Colonic mucosa (tissue), 4 donors: ENCODE measurements at regions not wholly inside any gene's neighbourhood (a gene's known extent, or its start where the extent isn't known, plus 50 kb on each side); places are given as distances from the start of the nearest gene placed in this dataset.

ENCODE experiments used
- DNase-seq: peaks from one replicate; pipeline ENCODE4 v3.0.0-alpha.2; 2020
- H3K27ac ChIP-seq: fragments of 200-600 bp; one replicate; pipeline ENCODE4 v1.8.0; 2021
- H3K27me3 ChIP-seq: fragments of 200-600 bp; one replicate; pipeline ENCODE4 v1.8.0; 2021
- H3K36me3 ChIP-seq: fragments of 200-600 bp; one replicate; pipeline ENCODE4 v1.8.0; 2021
- H3K4me1 ChIP-seq: fragments of 200-600 bp; one replicate; pipeline ENCODE4 v1.8.0; 2021; ENCODE audit warnings: mild to moderate bottlenecking
- H3K4me3 ChIP-seq: fragments of 200-600 bp; one replicate; pipeline ENCODE4 v1.8.0; 2021
- H3K9ac ChIP-seq, 2 donors: one replicate each; pipeline ENCODE4 v1.7.0; 2013; ENCODE audit warnings: control low read depth in 2 of 2, low read depth in 2 of 2, low read length in 2 of 2
- H3K9me3 ChIP-seq: fragments of 200-600 bp; one replicate; pipeline ENCODE4 v1.8.0; 2021
- intact Hi-C: fragments of 100-400 bp; cut with DNase I; formaldehyde crosslinking; loops from one replicate; pipeline ENCODE4 v1.14.1; 2022
- TF ChIP-seq, protein P1 (sequence below): fragments of 200-600 bp; IDR thresholded peaks from one replicate; pipeline ENCODE4 v1.8.0; 2022; ENCODE audit warnings: antibody characterized with exemption, mild to moderate bottlenecking
- donor health status: healthy.
- donor health status: DM: no; HTN: no; CAD: no.
- donor health status: DM: no; HTN: no; CAD: no.

DNA sequence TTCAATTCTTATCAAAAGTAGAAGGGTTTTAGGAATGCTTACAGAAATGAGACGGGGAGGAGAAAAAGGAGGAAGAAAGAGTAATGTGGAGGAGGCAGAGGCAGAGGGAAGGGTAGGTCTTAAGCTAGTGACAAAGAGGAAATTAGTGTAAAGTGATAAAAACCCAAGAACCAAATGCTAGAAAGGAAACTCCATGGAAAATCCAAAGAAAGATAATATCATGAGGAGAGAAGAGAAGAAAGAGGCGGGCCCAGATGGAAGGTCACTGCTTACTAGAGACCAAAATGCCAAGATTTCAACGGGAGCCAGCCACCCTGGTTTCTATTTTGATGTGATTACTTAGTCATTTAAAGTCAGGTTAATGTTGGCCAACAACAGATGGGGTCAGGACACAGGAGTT, 68.6 kb upstream of the IL12B start:
- no peaks in the 10 kb centered on the region for H3K27me3 ChIP-seq
- no peak for DNase-seq
- TF ChIP-seq, protein P1, sequence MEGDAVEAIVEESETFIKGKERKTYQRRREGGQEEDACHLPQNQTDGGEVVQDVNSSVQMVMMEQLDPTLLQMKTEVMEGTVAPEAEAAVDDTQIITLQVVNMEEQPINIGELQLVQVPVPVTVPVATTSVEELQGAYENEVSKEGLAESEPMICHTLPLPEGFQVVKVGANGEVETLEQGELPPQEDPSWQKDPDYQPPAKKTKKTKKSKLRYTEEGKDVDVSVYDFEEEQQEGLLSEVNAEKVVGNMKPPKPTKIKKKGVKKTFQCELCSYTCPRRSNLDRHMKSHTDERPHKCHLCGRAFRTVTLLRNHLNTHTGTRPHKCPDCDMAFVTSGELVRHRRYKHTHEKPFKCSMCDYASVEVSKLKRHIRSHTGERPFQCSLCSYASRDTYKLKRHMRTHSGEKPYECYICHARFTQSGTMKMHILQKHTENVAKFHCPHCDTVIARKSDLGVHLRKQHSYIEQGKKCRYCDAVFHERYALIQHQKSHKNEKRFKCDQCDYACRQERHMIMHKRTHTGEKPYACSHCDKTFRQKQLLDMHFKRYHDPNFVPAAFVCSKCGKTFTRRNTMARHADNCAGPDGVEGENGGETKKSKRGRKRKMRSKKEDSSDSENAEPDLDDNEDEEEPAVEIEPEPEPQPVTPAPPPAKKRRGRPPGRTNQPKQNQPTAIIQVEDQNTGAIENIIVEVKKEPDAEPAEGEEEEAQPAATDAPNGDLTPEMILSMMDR = no peak

DNA sequence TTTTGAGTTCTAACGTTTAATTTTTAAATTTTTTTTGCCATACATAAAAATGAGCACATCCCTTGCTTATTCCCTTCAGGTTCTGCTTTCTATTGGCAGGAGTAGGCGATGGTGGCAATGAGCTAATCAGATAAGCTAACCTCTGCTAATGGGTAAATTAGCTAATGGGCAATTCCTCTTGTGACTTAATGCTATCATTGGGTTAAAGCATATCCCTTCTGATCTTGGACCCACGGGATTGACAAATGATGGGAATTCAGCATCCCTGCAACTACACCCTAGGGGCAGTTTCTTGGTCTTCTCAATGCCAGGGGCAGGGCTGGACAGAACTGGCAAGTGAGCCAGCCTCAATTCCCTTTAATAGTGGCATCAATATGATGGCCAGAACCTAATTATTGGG, 70.2 kb upstream of the IL12B start:
- TF ChIP-seq, protein P1 = no peak
- no peak for DNase-seq
- Histone ChIP-seq H3K36me3 (no peaks in the 10 kb centered on the region), H3K4me3 (no peak overlapping the region), H3K9me3 (no peaks in the 10 kb centered on the region), H3K27me3 (no peaks in the 10 kb centered on the region), H3K4me1 (no peaks in the 10 kb centered on the region), H3K27ac (no peak overlapping the region), H3K9ac (no peak overlapping the region)
- intact Hi-C loops = no loop called here

More for the DNA sequence above, 68.6 kb upstream of the IL12B start:
- no peak overlapping the region for H3K4me3 ChIP-seq
- no peak overlapping the region for H3K27ac ChIP-seq
- intact Hi-C loops = no loop called here
- H3K36me3 ChIP-seq = no peaks in the 10 kb centered on the region
- no peaks in the 10 kb centered on the region for H3K4me1 ChIP-seq
- no peak overlapping the region for H3K9ac ChIP-seq
- H3K9me3 ChIP-seq = no peaks in the 10 kb centered on the region

GRCh38 chr5:159402311-159402710, 72.0 kb upstream of the IL12B start:
- no peak overlapping the region for H3K4me3 ChIP-seq
- no peaks in the 10 kb centered on the region for H3K9me3 ChIP-seq
- no peaks in the 10 kb centered on the region for H3K36me3 ChIP-seq
- H3K27me3 ChIP-seq = no peaks in the 10 kb centered on the region
- TF ChIP-seq, protein P1 = no peak
- H3K27ac ChIP-seq = no peak overlapping the region
- no peaks in the 10 kb centered on the region for H3K4me1 ChIP-seq
- no peak overlapping the region for H3K9ac ChIP-seq
- DNase-seq = no peak
- intact Hi-C loops = no loop called here

- Histone ChIP-seq H3K4me3 (no peak overlapping the region), H3K27me3 (no peaks in the 10 kb centered on the region), H3K27ac (no peak overlapping the region), H3K9me3 (no peaks in the 10 kb centered on the region), H3K9ac (no peak overlapping the region), H3K4me1 (no peaks in the 10 kb centered on the region), H3K36me3 (no peaks in the 10 kb centered on the region)
- intact Hi-C loops = no loop called here
- DNase-seq = no peak
- TF ChIP-seq, protein P1 = no peak
Observed at GRCh38 chr5:159402856-159403255, 72.6 kb upstream of the IL12B start.

DNA sequence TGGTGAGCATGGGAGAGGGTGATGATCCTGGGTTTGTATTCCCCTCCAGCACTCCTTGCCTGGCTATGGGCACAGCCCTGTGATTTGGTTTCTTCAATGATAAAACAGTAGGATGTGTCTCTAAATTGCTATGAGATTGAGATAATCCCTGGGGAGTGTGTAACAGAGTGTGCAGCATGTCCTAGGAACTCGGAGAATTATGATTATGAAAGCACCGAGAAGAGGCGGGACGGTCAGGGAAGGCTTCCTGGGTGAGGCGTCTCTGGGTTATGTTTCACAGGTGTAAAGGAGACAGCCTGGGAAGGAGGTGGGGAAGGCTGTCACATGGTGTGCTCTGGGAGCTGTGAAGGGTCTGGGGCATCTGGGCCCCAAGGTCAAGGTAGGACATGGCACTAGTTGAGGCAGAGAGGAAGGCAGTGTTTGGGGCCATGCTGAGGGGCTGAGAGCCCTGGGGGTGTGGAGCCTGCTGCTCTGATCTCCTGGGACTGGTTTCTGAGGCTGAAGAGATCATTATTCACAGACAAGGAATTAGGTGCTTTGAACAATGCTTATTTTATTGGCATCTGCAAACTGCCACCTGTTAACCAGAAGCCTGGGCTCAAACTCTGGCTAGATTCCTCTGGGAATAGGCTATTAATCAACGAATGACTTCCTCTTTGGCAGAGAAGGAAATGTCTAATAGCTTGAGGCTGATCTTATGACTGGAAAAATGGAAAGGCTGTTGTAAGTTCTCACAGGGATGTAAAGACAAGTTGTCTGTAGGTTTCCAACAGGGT, 73.8 kb upstream of the IL12B start:
- H3K9me3 ChIP-seq = no peaks in the 10 kb centered on the region
- TF ChIP-seq, protein P1 = no peak
- no peak overlapping the region for H3K27ac ChIP-seq
- no peak for DNase-seq
- intact Hi-C loops = no loop called here
- H3K36me3 ChIP-seq = no peaks in the 10 kb centered on the region
- no peak overlapping the region for H3K9ac ChIP-seq
- H3K4me1 ChIP-seq = no peaks in the 10 kb centered on the region
- no peaks in the 10 kb centered on the region for H3K27me3 ChIP-seq
- no peak overlapping the region for H3K4me3 ChIP-seq
